HG02884 (cell line): ENCODE measurements at regions not wholly inside any gene's neighbourhood (a gene's known extent, or its start where the extent isn't known, plus 50 kb on each side); places are given as distances from the start of the nearest gene placed in this dataset.
"Not testable (repeated sequence)": the region's sequence is repeated elsewhere in the genome, so short reads cannot be mapped to it uniquely, and the experiment has no call there.

Experiments
- ATAC-seq: cut with Tn5 transposase; IDR thresholded peaks from one replicate; pipeline ENCODE4 v1.9.1; 2021; ENCODE audit warnings: mild to moderate bottlenecking, moderate library complexity; ENCODE audit not compliant: unreplicated experiment

GRCh38 chr5:102663749-102664530 is 91.2 kb upstream of the PAM start:
- no peak for ATAC-seq

GRCh38 chr5:102664616-102665335 is 90.3 kb upstream of the PAM start:
- ATAC-seq = no peak

GRCh38 chr5:102666164-102666946 is 88.8 kb upstream of the PAM start:
- no peak for ATAC-seq

- ATAC-seq = no peak
Measured at GRCh38 chr5:102668220-102668932, 86.7 kb upstream of the PAM start.

- no peak for ATAC-seq
Measured at GRCh38 chr5:102670224-102670836, 84.8 kb upstream of the PAM start.

GRCh38 chr5:102671033-102671734 is 83.9 kb upstream of the PAM start:
- not testable (repeated sequence) for ATAC-seq

GRCh38 chr5:102678267-102679058 is 76.6 kb upstream of the PAM start:
- no peak for ATAC-seq

GRCh38 chr5:102681403-102681983 is 73.6 kb upstream of the PAM start:
- ATAC-seq = peak; percentile 97

- no peak for ATAC-seq
Measured at GRCh38 chr5:102682101-102682647, 72.9 kb upstream of the PAM start.

GRCh38 chr5:102688076-102688475 is 67.0 kb upstream of the PAM start:
- ATAC-seq = not testable (repeated sequence)

- ATAC-seq = not testable (repeated sequence)
Measured at GRCh38 chr5:102688581-102689342, 66.3 kb upstream of the PAM start.

GRCh38 chr5:102690910-102691309 is 64.2 kb upstream of the PAM start:
- no peak for ATAC-seq

- ATAC-seq = no peak
Measured at GRCh38 chr5:102691434-102691833, 63.7 kb upstream of the PAM start.

GRCh38 chr5:102700120-102700831 is 54.8 kb upstream of the PAM start:
- ATAC-seq = no peak

- no peak for ATAC-seq
Measured at GRCh38 chr5:102700916-102701315, 54.2 kb upstream of the PAM start.

GRCh38 chr5:102701748-102702147 is 53.4 kb upstream of the PAM start:
- no peak for ATAC-seq
